HCT116 (cell line): ENCODE measurements at regions not wholly inside any gene's neighbourhood (a gene's known extent, or its start where the extent isn't known, plus 50 kb on each side); places are given as distances from the start of the nearest gene placed in this dataset.

ENCODE experiments used
- ATF3 ChIP-seq: IDR thresholded peaks from 2 replicates; pipeline ENCODE4 v1.6.1; 2012
- CEBPB ChIP-seq: IDR thresholded peaks from 2 replicates; pipeline ENCODE4 v1.6.1; 2012; ENCODE audit warnings: low read depth
- CTCF ChIP-seq, 3 experiments: fragments of 200-600 bp in 1 of 3; sonication (generic) in 1 of 3; IDR thresholded peaks in 2 of 3; conservative IDR thresholded peaks in 1 of 3; 2 replicates each; pipeline ENCODE4 v1.5.1; 2012 to 2017; ENCODE audit warnings: low read depth in 2 of 3, low read length in 2 of 3, antibody characterized with exemption in 1 of 3, borderline replicate concordance in 1 of 3, control low read depth in 1 of 3, mild to moderate bottlenecking in 1 of 3, mixed read lengths in 1 of 3, mixed run types in 1 of 3, moderate library complexity in 1 of 3; ENCODE audit not compliant: insufficient read depth in 1 of 3
- POLR2AphosphoS5 ChIP-seq: IDR thresholded peaks from 2 replicates; pipeline ENCODE4 v1.6.1; 2011; ENCODE audit warnings: mild to moderate bottlenecking, low read depth, low read length, moderate library complexity
- SIN3A ChIP-seq: IDR thresholded peaks from 2 replicates; pipeline ENCODE4 v1.6.1; 2012; ENCODE audit warnings: low read depth
- SP1 ChIP-seq: IDR thresholded peaks from 2 replicates; pipeline ENCODE4 v1.6.1; 2012; ENCODE audit warnings: low read depth
- SRF ChIP-seq: IDR thresholded peaks from 2 replicates; pipeline ENCODE4 v1.6.1; 2012; ENCODE audit warnings: low read depth
- TCF7L2 ChIP-seq: IDR thresholded peaks from 2 replicates; pipeline ENCODE4 v1.7.0; 2011; ENCODE audit warnings: borderline replicate concordance, inconsistent platforms; ENCODE audit not compliant: insufficient read depth, insufficient read length; ENCODE audit errors: extremely low read depth

- TF ChIP-seq CTCF (IDR thresholded peaks at IDR 0.05 in 2 of 3, conservative IDR thresholded peaks at IDR 0.05 in 1 of 3; ENCODE audit: borderline replicate concordance in 1 of 3, insufficient read depth in 1 of 3, low read depth in 2 of 3, low read length in 2 of 3) = no peak
- no peak for TF ChIP-seq TCF7L2
- TF ChIP-seq POLR2AphosphoS5 = no peak
- TF ChIP-seq SP1 = no peak
- TF ChIP-seq CEBPB = no peak
- no peak for TF ChIP-seq SIN3A
- no peak for TF ChIP-seq SRF
- TF ChIP-seq ATF3 = no peak
Observed at GRCh38 chr14:55973911-55974630, 144.1 kb upstream of the PELI2 start.
